ENCODE measurements at regions not wholly inside any gene's neighbourhood (a gene's known extent, or its start where the extent isn't known, plus 50 kb on each side); places are given as distances from the start of the nearest gene placed in this dataset.
"Not testable (repeated sequence)": the region's sequence is repeated elsewhere in the genome, so short reads cannot be mapped to it uniquely, and the experiment has no call there.

DNA sequence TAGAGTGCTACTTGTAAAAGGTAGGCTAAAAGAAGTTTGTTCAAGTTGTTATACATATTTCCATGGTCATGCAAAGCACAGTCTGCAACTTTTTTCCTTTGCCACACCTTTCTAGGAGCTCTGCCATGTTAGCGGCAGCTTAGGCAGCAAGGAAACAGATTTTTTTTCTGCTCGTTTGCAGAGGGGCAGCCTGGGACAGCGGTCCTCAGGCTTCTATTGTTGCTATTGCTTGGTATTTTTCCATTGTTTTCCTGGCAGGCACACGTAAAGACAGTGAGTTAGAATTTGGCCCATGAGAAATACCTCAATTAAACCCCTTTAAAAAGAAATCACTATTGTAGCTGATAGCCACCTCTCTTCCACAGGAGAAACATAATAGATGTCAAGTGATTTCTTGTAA is 391.4 kb downstream of the SH2D1A start:
- Mint-ChIP-seq H3K9me3 (peaks cover 6 to 7% of the 10 kb centered on the region in 2 donors), H3K36me3 (peaks cover 2 to 8% of the 10 kb centered on the region in 2 donors), H3K27ac (no peak overlapping the region)
- ATAC-seq = no peak
- DNase-seq (ENCODE audit: low spot score in 2 of 2) = no peak

- H3K27ac Mint-ChIP-seq = no peak overlapping the region
- no peaks in the 10 kb centered on the region for H3K36me3 Mint-ChIP-seq
- no peak for DNase-seq (ENCODE audit: low spot score in 2 of 2)
These were observed 400.9 kb downstream of the SH2D1A start for GRCh38 chrX:124747295-124747694.

DNA sequence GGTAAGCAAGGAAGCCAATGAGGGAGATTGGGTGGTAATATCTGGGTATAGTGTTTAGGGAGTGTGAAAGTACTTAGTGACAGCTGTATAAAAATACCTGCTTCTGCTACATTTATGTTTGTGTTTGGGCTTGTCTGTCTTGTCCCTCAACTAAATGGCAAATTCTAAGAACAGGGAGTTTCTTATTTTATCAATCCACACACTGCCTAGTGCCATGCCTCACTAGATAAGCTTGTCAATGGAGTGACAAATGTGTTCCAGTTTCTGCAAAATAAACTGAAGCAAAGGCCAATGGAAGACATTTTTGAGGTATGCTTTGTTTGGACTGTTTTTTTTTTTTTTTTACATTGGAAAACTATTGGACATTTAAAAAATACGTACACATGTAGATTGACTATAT is 418.0 kb downstream of the SH2D1A start:
- H3K27ac Mint-ChIP-seq = no peak overlapping the region

More at GRCh38 chrX:124747295-124747694, 400.9 kb downstream of the SH2D1A start:
- no peaks in the 10 kb centered on the region for H3K9me3 Mint-ChIP-seq
- no peak for ATAC-seq

GRCh38 chrX:124769166-124769565 is 422.8 kb downstream of the SH2D1A start:
- no peaks in the 10 kb centered on the region for H3K9me3 Mint-ChIP-seq
- no peak for ATAC-seq

More for the DNA sequence above, 418.0 kb downstream of the SH2D1A start:
- ATAC-seq (no peak), DNase-seq (ENCODE audit: low spot score in 2 of 2) (no peak)
- no peaks in the 10 kb centered on the region for H3K9me3 Mint-ChIP-seq
- H3K36me3 Mint-ChIP-seq = no peaks in the 10 kb centered on the region

GRCh38 chrX:124771292-124771691 is 424.9 kb downstream of the SH2D1A start:
- ATAC-seq (no peak), DNase-seq (ENCODE audit: low spot score in 2 of 2) (no peak)
- Mint-ChIP-seq H3K36me3 (no peaks in the 10 kb centered on the region), H3K27ac (no peak overlapping the region), H3K9me3 (no peaks in the 10 kb centered on the region)

More at GRCh38 chrX:124769166-124769565, 422.8 kb downstream of the SH2D1A start:
- Mint-ChIP-seq H3K27ac (no peak overlapping the region), H3K36me3 (no peaks in the 10 kb centered on the region)
- DNase-seq (ENCODE audit: low spot score in 2 of 2) = no peak

DNA sequence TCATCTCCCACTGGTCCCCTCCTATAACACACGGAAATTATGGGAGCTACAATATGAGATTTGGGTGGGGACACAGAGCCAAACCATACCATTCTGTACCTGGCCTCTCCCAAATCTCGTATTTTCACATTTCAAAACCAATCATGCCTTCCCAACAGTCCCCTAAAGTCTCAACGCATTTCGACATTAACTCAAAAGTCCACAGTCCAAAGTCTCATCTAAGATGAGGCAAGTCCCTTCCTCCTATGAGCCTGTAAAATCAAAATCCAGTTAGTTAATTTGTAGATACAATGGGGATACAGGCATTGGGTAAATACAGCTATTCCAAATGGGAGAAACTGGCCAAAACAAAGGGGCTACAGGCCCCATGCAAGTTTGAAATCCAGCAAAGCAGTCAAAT is 441.9 kb downstream of the SH2D1A start:
- ATAC-seq; H3K27ac Mint-ChIP-seq; H3K36me3 Mint-ChIP-seq; DNase-seq (ENCODE audit: low spot score in 2 of 2); H3K9me3 Mint-ChIP-seq: not testable (repeated sequence)

DNA sequence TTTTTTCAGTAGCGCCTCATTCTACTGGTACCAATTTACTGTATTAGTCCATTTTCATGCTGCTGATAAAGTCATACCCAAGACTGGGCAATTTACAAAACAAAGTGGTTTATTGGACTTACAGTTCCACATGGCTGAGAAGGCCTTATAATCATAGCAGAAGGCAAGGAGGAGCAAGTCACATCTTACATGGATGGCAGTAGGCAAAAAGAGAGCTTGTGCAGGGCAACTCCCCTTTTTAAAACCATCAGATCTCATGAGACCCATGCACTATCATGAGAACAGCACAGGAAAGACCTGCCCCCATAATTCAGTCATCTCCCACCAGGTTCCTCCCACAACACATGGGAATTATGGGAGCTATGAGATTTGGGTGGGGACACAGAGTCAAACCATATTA is 443.5 kb downstream of the SH2D1A start:
- H3K9me3 Mint-ChIP-seq; H3K27ac Mint-ChIP-seq; H3K36me3 Mint-ChIP-seq; DNase-seq (ENCODE audit: low spot score in 2 of 2); ATAC-seq: not testable (repeated sequence)

GRCh38 chrX:124791492-124792095 is 445.2 kb downstream of the SH2D1A start:
- Mint-ChIP-seq H3K36me3 (no peaks in the 10 kb centered on the region), H3K27ac (no peak overlapping the region), H3K9me3 (peaks cover 0 to 6% of the 10 kb centered on the region in 2 donors)
- DNase-seq (ENCODE audit: low spot score in 2 of 2) (no peak), ATAC-seq (no peak)

DNA sequence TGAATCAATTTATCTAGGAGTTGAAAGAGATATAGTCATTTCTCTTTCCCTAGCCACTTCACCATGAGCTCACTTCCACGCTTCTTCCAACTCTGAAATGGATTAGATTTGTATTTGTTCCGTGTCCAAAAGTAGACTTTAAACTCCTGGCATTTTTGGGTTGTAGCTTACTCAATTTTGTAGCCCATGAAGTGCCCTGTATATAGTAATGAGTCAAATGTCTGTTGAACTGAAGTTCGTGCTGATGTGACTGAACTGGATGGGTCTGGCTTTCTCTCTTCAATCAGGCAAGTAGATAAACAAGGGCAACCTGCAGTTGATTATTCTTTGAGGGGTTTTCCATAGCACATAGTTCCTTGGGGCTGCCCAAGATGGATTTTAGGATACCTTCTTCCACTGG is 450.6 kb downstream of the SH2D1A start:
- Mint-ChIP-seq H3K9me3 (peaks cover 16% of the 10 kb centered on the region in 2 donors), H3K27ac (no peak overlapping the region), H3K36me3 (peaks cover 6 to 13% of the 10 kb centered on the region in 2 donors)
- ATAC-seq (no peak), DNase-seq (ENCODE audit: low spot score in 2 of 2) (no peak)

GRCh38 chrX:124804962-124805361 is 458.6 kb downstream of the SH2D1A start:
- DNase-seq (ENCODE audit: low spot score in 2 of 2) (no peak), ATAC-seq (no peak)
- H3K36me3 Mint-ChIP-seq = peaks cover 6 to 21% of the 10 kb centered on the region in 2 donors
- H3K27ac Mint-ChIP-seq = no peak overlapping the region
- peaks cover 36 to 39% of the 10 kb centered on the region in 2 donors for H3K9me3 Mint-ChIP-seq

DNA sequence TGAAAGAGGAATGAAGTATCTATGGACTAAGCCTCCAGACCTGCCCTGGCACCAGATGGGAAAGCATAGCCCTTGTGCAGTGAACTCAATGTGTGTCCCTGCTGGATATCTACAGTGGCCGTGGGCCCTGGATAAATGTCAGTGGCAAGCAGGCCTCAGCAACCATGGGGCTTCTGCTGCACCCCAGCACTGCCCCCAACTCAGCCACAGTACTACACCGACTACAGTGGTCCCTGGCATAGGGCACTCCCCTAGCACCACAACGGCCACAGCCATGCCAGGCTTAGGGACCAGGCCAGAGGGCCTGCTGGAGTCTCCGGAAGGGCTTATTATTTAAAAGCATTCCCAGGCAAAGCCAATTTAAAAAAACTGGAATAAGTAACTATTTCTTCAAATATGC is 459.1 kb downstream of the SH2D1A start:
- peaks cover 6 to 19% of the 10 kb centered on the region in 2 donors for H3K36me3 Mint-ChIP-seq
- ATAC-seq (no peak), DNase-seq (ENCODE audit: low spot score in 2 of 2) (no peak)
- no peak overlapping the region for H3K27ac Mint-ChIP-seq
- peaks cover 32 to 38% of the 10 kb centered on the region in 2 donors for H3K9me3 Mint-ChIP-seq

DNA sequence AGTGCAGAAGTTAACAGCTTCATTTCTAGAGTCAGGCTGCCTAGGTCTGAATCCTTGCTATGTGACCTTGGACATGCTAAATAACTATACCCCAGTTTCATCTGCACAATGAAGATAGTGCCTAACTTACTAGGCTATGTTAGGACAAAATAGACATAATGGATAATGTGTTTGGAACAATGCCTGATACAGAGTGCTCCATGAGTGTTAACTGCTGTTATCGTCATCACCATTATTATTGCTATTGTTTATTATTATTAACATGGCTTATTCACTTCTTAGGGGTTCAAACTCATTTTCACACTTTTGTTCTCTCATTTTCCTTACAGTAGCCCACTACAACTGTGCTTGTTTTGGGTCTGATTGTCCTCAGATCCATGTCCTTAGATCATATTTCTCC is 467.7 kb downstream of the SH2D1A start:
- H3K27ac Mint-ChIP-seq = no peak overlapping the region
- DNase-seq (ENCODE audit: low spot score in 2 of 2) = no peak
- no peak for ATAC-seq
- H3K9me3 Mint-ChIP-seq = peaks cover 6 to 7% of the 10 kb centered on the region in 2 donors
- H3K36me3 Mint-ChIP-seq = peaks cover 0 to 4% of the 10 kb centered on the region in 2 donors

GRCh38 chrX:124818033-124818432 is 471.7 kb downstream of the SH2D1A start:
- no peaks in the 10 kb centered on the region for H3K36me3 Mint-ChIP-seq
- ATAC-seq (no peak), DNase-seq (ENCODE audit: low spot score in 2 of 2) (no peak)
- H3K9me3 Mint-ChIP-seq = no peaks in the 10 kb centered on the region
- H3K27ac Mint-ChIP-seq = no peak overlapping the region

GRCh38 chrX:124818764-124819163 is 472.4 kb downstream of the SH2D1A start:
- H3K27ac Mint-ChIP-seq = no peak overlapping the region
- DNase-seq (ENCODE audit: low spot score in 2 of 2) (no peak), ATAC-seq (no peak)

DNA sequence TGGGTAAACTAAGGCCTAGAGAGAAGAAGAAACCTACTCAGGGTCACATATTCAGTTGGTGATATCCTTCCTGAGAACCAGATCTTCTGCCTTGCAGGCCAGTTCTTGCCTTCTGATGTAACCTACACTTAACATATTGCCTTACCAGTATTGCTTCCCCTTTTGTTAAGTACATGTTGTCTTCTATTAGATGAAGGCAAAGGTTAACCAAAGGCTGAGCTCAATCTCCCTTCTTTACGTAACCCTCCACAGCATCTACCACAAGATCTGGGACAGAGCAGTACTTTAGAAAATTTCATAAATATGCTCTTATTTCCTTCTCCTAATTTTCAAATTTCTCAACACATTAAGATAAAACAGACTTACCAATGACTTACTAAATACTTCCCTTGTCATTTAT is 474.4 kb downstream of the SH2D1A start:
- H3K36me3 Mint-ChIP-seq = no peaks in the 10 kb centered on the region
- no peak overlapping the region for H3K27ac Mint-ChIP-seq
- ATAC-seq = no peak
- H3K9me3 Mint-ChIP-seq = no peaks in the 10 kb centered on the region
- no peak for DNase-seq (ENCODE audit: low spot score in 2 of 2)

More at GRCh38 chrX:124818764-124819163, 472.4 kb downstream of the SH2D1A start:
- Mint-ChIP-seq H3K9me3 (no peaks in the 10 kb centered on the region), H3K36me3 (no peaks in the 10 kb centered on the region)

- no peak for ATAC-seq
- no peak for DNase-seq (ENCODE audit: low spot score in 2 of 2)
- Mint-ChIP-seq H3K27ac (no peak overlapping the region), H3K36me3 (no peaks in the 10 kb centered on the region), H3K9me3 (no peaks in the 10 kb centered on the region)
These were observed 481.0 kb downstream of the SH2D1A start for GRCh38 chrX:124827258-124827845.

DNA sequence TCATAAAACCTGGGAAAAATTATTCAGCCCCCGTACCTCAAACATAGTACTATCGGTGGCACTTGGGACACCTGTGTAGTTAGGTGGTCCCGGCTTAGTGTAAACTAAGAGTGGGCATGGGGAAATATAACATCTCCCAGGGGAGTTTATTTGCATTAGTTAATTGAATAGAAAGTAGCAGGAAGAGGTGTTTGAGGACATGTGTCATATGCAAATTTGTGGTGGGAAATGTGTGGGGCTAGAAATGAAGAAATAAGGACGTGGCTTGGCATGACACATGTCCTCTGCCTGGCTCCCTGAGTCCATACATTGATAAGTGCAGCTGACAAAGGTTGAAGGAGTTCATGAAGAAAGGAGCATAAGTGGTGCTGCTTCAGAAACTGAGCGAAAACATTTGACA is 483.6 kb downstream of the SH2D1A start:
- H3K27ac Mint-ChIP-seq = no peak overlapping the region

GRCh38 chrX:124836786-124837185 is 482.9 kb upstream of the TEX13C start:
- ATAC-seq (peak in 1 of 2 donors; percentile 24), DNase-seq (ENCODE audit: low spot score in 2 of 2) (no peak)
- no peak overlapping the region for H3K27ac Mint-ChIP-seq
- H3K36me3 Mint-ChIP-seq = no peaks in the 10 kb centered on the region
- no peaks in the 10 kb centered on the region for H3K9me3 Mint-ChIP-seq

More for the DNA sequence above, 483.6 kb downstream of the SH2D1A start:
- Mint-ChIP-seq H3K9me3 (no peaks in the 10 kb centered on the region), H3K36me3 (no peaks in the 10 kb centered on the region)
- DNase-seq (ENCODE audit: low spot score in 2 of 2) (no peak), ATAC-seq (peak; percentile 72 to 79)

Measured in activated naive CD4-positive, alpha-beta T cell treated with anti-CD3 and anti-CD28 coated beads, Interleukin-2, amount 50 U/mL, for 72 hours (primary cell).